NT2/D1 (cell line): ENCODE measurements at regions not wholly inside any gene's neighbourhood (a gene's known extent, or its start where the extent isn't known, plus 50 kb on each side); places are given as distances from the start of the nearest gene placed in this dataset.

Experiments used
- DNase-seq: peaks from one replicate; pipeline ENCODE4 v3.0.0-alpha.2; 2011; ENCODE audit warnings: low read depth, low spot score
- H3K27me3 ChIP-seq: 2 replicates; pipeline ENCODE4 v1.6.0; 2011; ENCODE audit warnings: mild to moderate bottlenecking; ENCODE audit not compliant: insufficient read length, insufficient read depth
- H3K36me3 ChIP-seq: 2 replicates; pipeline ENCODE4 v1.6.1; 2011; ENCODE audit warnings: mild to moderate bottlenecking, low read length, mixed read lengths; ENCODE audit not compliant: insufficient read depth, insufficient read length
- H3K4me1 ChIP-seq: 2 replicates; pipeline ENCODE4 v1.5.1; 2011; ENCODE audit not compliant: insufficient read depth, insufficient read length
- H3K4me3 ChIP-seq: 2 replicates; pipeline ENCODE4 v1.5.1; 2011; ENCODE audit warnings: low read depth; ENCODE audit not compliant: insufficient read length
- H3K9ac ChIP-seq: 2 replicates; pipeline ENCODE4 v1.6.0; 2011; ENCODE audit warnings: low read depth; ENCODE audit not compliant: insufficient read length
- H3K9me3 ChIP-seq: 2 replicates; pipeline ENCODE4 v1.5.1; 2011; ENCODE audit warnings: mild to moderate bottlenecking, low read length; ENCODE audit not compliant: insufficient read depth
- SUZ12 ChIP-seq: IDR thresholded peaks from 2 replicates; pipeline ENCODE4 v1.6.1; 2011; ENCODE audit not compliant: insufficient read length, insufficient read depth; ENCODE audit errors: extremely low read depth
- YY1 ChIP-seq: IDR thresholded peaks from 2 replicates; pipeline ENCODE4 v1.6.1; 2011; ENCODE audit not compliant: insufficient read length, insufficient read depth
- ZNF274 ChIP-seq: IDR thresholded peaks from 2 replicates; pipeline ENCODE4 v1.6.1; 2011; ENCODE audit warnings: mild to moderate bottlenecking, low read depth, low read length

- TF ChIP-seq SUZ12 (no peak), ZNF274 (no peak), YY1 (no peak)
These were observed 649.6 kb upstream of the PTBP2 start for GRCh38 chr1:96072021-96072420.

GRCh38 chr1:96073100-96073499 lies 648.5 kb upstream of the PTBP2 start:
- TF ChIP-seq SUZ12 (no peak), YY1 (no peak), ZNF274 (no peak)
- Histone ChIP-seq H3K4me1 (no peaks in the 10 kb centered on the region), H3K27me3 (no peaks in the 10 kb centered on the region), H3K4me3 (no peak overlapping the region), H3K9me3 (no peaks in the 10 kb centered on the region), H3K36me3 (no peaks in the 10 kb centered on the region), H3K9ac (no peak overlapping the region)
- DNase-seq, result no peak

More at GRCh38 chr1:96072021-96072420, 649.6 kb upstream of the PTBP2 start:
- Histone ChIP-seq H3K36me3 (no peaks in the 10 kb centered on the region), H3K9me3 (no peaks in the 10 kb centered on the region), H3K4me3 (no peak overlapping the region), H3K4me1 (no peaks in the 10 kb centered on the region), H3K27me3 (no peaks in the 10 kb centered on the region), H3K9ac (no peak overlapping the region)
- no peak for DNase-seq

GRCh38 chr1:96074422-96074821 lies 647.2 kb upstream of the PTBP2 start:
- no peak overlapping the region for H3K9ac ChIP-seq
- no peak overlapping the region for H3K4me3 ChIP-seq
- H3K4me1 ChIP-seq, result no peaks in the 10 kb centered on the region
- TF ChIP-seq YY1 (no peak), SUZ12 (no peak), ZNF274 (no peak)
- no peaks in the 10 kb centered on the region for H3K27me3 ChIP-seq
- H3K36me3 ChIP-seq, result no peaks in the 10 kb centered on the region
- H3K9me3 ChIP-seq, result no peaks in the 10 kb centered on the region
- no peak for DNase-seq

- no peaks in the 10 kb centered on the region for H3K4me1 ChIP-seq
- TF ChIP-seq SUZ12 (no peak), ZNF274 (no peak), YY1 (no peak)
- no peak for DNase-seq
- no peak overlapping the region for H3K4me3 ChIP-seq
- no peaks in the 10 kb centered on the region for H3K27me3 ChIP-seq
- H3K9ac ChIP-seq, result no peak overlapping the region
- H3K36me3 ChIP-seq, result no peaks in the 10 kb centered on the region
- H3K9me3 ChIP-seq, result no peaks in the 10 kb centered on the region
These were observed 646.6 kb upstream of the PTBP2 start for GRCh38 chr1:96074876-96075577.

- Histone ChIP-seq H3K27me3 (no peaks in the 10 kb centered on the region), H3K9me3 (no peaks in the 10 kb centered on the region), H3K9ac (no peak overlapping the region), H3K36me3 (no peaks in the 10 kb centered on the region), H3K4me3 (no peak overlapping the region), H3K4me1 (no peaks in the 10 kb centered on the region)
- TF ChIP-seq ZNF274, result no peak
- TF ChIP-seq SUZ12, result no peak
- no peak for TF ChIP-seq YY1
- DNase-seq, result no peak
These were observed 645.7 kb upstream of the PTBP2 start for GRCh38 chr1:96075704-96076455.

- Histone ChIP-seq H3K9ac (no peak overlapping the region), H3K4me3 (no peak overlapping the region), H3K36me3 (no peaks in the 10 kb centered on the region), H3K27me3 (no peaks in the 10 kb centered on the region), H3K9me3 (no peaks in the 10 kb centered on the region), H3K4me1 (no peaks in the 10 kb centered on the region)
- DNase-seq, result no peak
- TF ChIP-seq YY1, result no peak
- TF ChIP-seq SUZ12, result no peak
- no peak for TF ChIP-seq ZNF274
These were observed 645.0 kb upstream of the PTBP2 start for GRCh38 chr1:96076589-96076988.

GRCh38 chr1:96079581-96079980 lies 642.0 kb upstream of the PTBP2 start:
- H3K4me1 ChIP-seq, result no peaks in the 10 kb centered on the region
- TF ChIP-seq SUZ12 (no peak), YY1 (no peak), ZNF274 (no peak)
- no peaks in the 10 kb centered on the region for H3K36me3 ChIP-seq
- H3K27me3 ChIP-seq, result no peaks in the 10 kb centered on the region
- no peak for DNase-seq
- no peaks in the 10 kb centered on the region for H3K9me3 ChIP-seq
- no peak overlapping the region for H3K9ac ChIP-seq
- H3K4me3 ChIP-seq, result no peak overlapping the region
